NB4 (cell line): ENCODE measurements at regions not wholly inside any gene's neighbourhood (a gene's known extent, or its start where the extent isn't known, plus 50 kb on each side); places are given as distances from the start of the nearest gene placed in this dataset.

Experiments
- DNase-seq: peaks from one replicate; pipeline ENCODE4 v3.0.0; 2010; ENCODE audit warnings: low read depth
- H3K4me3 ChIP-seq: one replicate; pipeline ENCODE4 v1.5.1; 2011; ENCODE audit warnings: mild to moderate bottlenecking, low read depth, low read length, moderate library complexity
- CTCF ChIP-seq: IDR thresholded peaks from one replicate; pipeline ENCODE4 v1.5.1; 2012; ENCODE audit warnings: low read depth, low read length
- MAX ChIP-seq: IDR thresholded peaks from 2 replicates; pipeline ENCODE4 v1.6.1; 2011; ENCODE audit warnings: low read depth, low read length
- MYC ChIP-seq: IDR thresholded peaks from 2 replicates; pipeline ENCODE4 v1.6.1; 2011; ENCODE audit warnings: low read depth, low read length
- POLR2A ChIP-seq: IDR thresholded peaks from 2 replicates; pipeline ENCODE4 v1.6.1; 2011; ENCODE audit warnings: mild to moderate bottlenecking; ENCODE audit not compliant: insufficient read length; ENCODE audit errors: extremely low read depth

DNA sequence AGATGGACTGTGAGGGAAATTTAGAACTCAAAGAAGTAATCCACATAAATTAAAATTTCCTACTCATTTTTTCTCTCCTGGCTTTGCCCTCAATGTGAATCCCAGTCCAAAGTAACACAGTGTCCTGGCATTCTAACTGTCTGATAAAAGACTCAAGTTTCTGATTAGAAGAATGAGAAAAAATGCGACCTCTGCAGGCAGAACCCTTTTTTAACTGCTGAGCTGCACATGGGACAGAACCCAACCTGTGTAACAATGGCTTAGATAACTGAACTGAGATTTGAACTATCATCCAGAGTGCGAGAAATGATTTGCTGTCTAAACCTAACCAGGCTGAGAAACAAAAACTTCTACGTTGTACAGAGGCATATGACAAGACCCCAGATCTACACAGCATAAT is 385.6 kb upstream of the LRRC4C start:
- DNase-seq: no peak
- no peak overlapping the region for H3K4me3 ChIP-seq
- TF ChIP-seq POLR2A: no peak
- TF ChIP-seq CTCF: no peak
- TF ChIP-seq MAX: no peak
- no peak for TF ChIP-seq MYC

DNA sequence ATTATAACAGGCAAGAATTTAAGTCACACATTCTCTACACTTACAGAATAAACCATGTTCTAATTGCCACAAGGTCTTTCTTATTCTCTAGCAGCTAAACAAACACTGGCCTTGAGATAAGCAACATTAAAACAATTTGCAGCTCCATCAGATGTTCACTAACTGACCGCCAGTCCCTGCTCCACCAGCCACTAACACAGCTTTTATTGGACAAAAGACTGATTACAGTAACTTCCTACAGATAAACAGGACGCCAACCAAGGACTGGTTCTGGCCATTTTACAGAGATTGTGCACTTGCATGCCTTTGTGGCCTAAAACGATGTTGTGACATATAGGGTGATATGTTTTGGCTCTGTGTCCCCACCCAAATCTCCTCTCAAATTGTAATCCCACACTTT is 388.9 kb upstream of the LRRC4C start:
- DNase-seq: no peak
- no peak overlapping the region for H3K4me3 ChIP-seq
- TF ChIP-seq POLR2A (no peak), MAX (no peak), CTCF (no peak), MYC (no peak)

GRCh38 chr11:41849250-41849649 is 389.8 kb upstream of the LRRC4C start:
- no peak for DNase-seq
- TF ChIP-seq CTCF (no peak), POLR2A (no peak), MYC (no peak), MAX (no peak)
- no peak overlapping the region for H3K4me3 ChIP-seq

DNA sequence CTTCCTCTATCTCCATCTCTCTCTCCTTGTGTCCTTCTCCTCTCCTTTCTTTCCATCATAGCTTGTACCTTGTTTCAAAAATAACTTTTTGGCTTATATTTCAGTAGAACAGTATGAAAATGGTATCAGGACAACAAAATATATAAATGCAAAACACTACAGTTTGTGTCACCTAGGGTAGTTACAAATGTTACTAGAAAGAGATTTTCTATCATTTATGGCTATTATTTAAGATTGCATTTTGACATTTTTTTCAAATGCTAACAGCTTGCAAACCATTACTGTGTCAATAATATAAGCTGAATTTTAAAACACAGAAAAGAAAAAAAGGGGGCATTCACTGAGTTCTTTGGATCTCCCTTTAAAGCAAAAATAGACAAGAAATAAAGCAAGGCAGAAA is 392.3 kb upstream of the LRRC4C start:
- DNase-seq: no peak
- no peak overlapping the region for H3K4me3 ChIP-seq
- TF ChIP-seq MAX: no peak

- DNase-seq: no peak
- H3K4me3 ChIP-seq: no peak overlapping the region
- TF ChIP-seq MYC: no peak
- no peak for TF ChIP-seq POLR2A
- no peak for TF ChIP-seq MAX
- no peak for TF ChIP-seq CTCF
Measured at GRCh38 chr11:41861838-41862237, 402.4 kb upstream of the LRRC4C start.

DNA sequence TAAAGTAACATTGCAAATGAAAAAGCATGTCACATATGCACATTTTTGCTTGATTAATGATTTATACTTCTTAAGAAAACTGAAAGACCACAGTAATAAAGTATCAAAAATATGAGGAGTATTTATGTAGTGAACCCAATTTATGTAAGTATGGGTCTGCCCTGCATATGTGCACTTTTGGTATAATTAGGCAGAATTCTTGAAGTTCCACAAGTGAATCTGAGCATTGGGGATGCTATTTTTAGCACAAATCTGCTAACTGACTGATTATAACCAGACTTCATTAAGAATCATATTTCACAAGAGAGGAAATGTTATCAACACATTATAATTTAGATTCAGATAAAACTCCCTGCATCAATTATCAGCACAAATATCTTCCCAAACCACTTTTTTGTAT is 407.1 kb upstream of the LRRC4C start:
- no peak for DNase-seq
- no peak overlapping the region for H3K4me3 ChIP-seq
- TF ChIP-seq POLR2A (no peak), MYC (no peak), CTCF (no peak), MAX (no peak)
